ENCODE measurements at regions not wholly inside any gene's neighbourhood (a gene's known extent, or its start where the extent isn't known, plus 50 kb on each side); places are given as distances from the start of the nearest gene placed in this dataset.

GRCh38 chr2:8157621-8158430 is 524.0 kb upstream of the ID2 start:
- Histone ChIP-seq H3K9me3 (ENCODE audit: low read depth, low read length, poor library complexity, severe bottlenecking) (no peaks in the 10 kb centered on the region), H3K27ac (ENCODE audit: low read depth, low read length, poor library complexity, severe bottlenecking) (no peak overlapping the region), H3K4me3 (ENCODE audit: low read depth, low read length, poor library complexity, severe bottlenecking) (no peak overlapping the region), H3K27me3 (replicated peaks; ENCODE audit: insufficient read depth, low read depth, low read length, poor library complexity) (no peaks in the 10 kb centered on the region), H3K4me1 (ENCODE audit: insufficient read depth, low read length, poor library complexity, severe bottlenecking) (peaks cover 7% of the 10 kb centered on the region), H3K36me3 (ENCODE audit: insufficient read depth, low read length, poor library complexity, severe bottlenecking) (no peaks in the 10 kb centered on the region)
- ChIA-PET CTCF (no interaction called here), POLR2A (ENCODE audit: low non-redundant PET) (no interaction called here)
- BruUV-seq (replicated peaks), result no TSS peak
- intact Hi-C loops (cut with micrococcal nuclease; ENCODE audit: unreplicated experiment), result no loop called here
- no peak for TF ChIP-seq EZH2 (IDR thresholded peaks at IDR 0.05; ENCODE audit: borderline replicate concordance, low read depth, low read length, poor library complexity, severe bottlenecking)
- TF ChIP-seq CTCF (conservative IDR thresholded peaks at IDR 0.05; ENCODE audit: low read depth, low read length), result no peak
- DNase-seq (ENCODE audit: low spot score), result no peak

- Histone ChIP-seq H3K9me3 (ENCODE audit: low read depth, low read length, poor library complexity, severe bottlenecking) (no peaks in the 10 kb centered on the region), H3K4me3 (ENCODE audit: low read depth, low read length, poor library complexity, severe bottlenecking) (no peak overlapping the region), H3K27me3 (replicated peaks; ENCODE audit: insufficient read depth, low read depth, low read length, poor library complexity) (no peaks in the 10 kb centered on the region), H3K4me1 (ENCODE audit: insufficient read depth, low read length, poor library complexity, severe bottlenecking) (peaks cover 7% of the 10 kb centered on the region), H3K36me3 (ENCODE audit: insufficient read depth, low read length, poor library complexity, severe bottlenecking) (no peaks in the 10 kb centered on the region), H3K27ac (ENCODE audit: low read depth, low read length, poor library complexity, severe bottlenecking) (no peak overlapping the region)
- POLR2A ChIA-PET (ENCODE audit: low non-redundant PET), result no interaction called here
- BruUV-seq (replicated peaks), result no TSS peak
- TF ChIP-seq CTCF (conservative IDR thresholded peaks at IDR 0.05; ENCODE audit: low read depth, low read length), result no peak
- intact Hi-C loops (cut with micrococcal nuclease; ENCODE audit: unreplicated experiment), result no loop called here
- CTCF ChIA-PET, result no interaction called here
- no peak for DNase-seq (ENCODE audit: low spot score)
Observed at GRCh38 chr2:8158711-8159110, 523.1 kb upstream of the ID2 start.

- no peaks in the 10 kb centered on the region for H3K9me3 ChIP-seq (ENCODE audit: low read depth, low read length, poor library complexity, severe bottlenecking)
- TF ChIP-seq EZH2 (IDR thresholded peaks at IDR 0.05; ENCODE audit: borderline replicate concordance, low read depth, low read length, poor library complexity, severe bottlenecking), result no peak
- TF ChIP-seq CTCF (conservative IDR thresholded peaks at IDR 0.05; ENCODE audit: low read depth, low read length), result no peak
- DNase-seq (ENCODE audit: low spot score), result no peak
- intact Hi-C loops (cut with micrococcal nuclease; ENCODE audit: unreplicated experiment), result no loop called here
- H3K36me3 ChIP-seq (ENCODE audit: insufficient read depth, low read length, poor library complexity, severe bottlenecking), result no peaks in the 10 kb centered on the region
- H3K4me3 ChIP-seq (ENCODE audit: low read depth, low read length, poor library complexity, severe bottlenecking), result no peak overlapping the region
- no TSS peak for BruUV-seq (replicated peaks)
- ChIA-PET POLR2A (ENCODE audit: low non-redundant PET) (no interaction called here), CTCF (no interaction called here)
- no peak overlapping the region for H3K27ac ChIP-seq (ENCODE audit: low read depth, low read length, poor library complexity, severe bottlenecking)
- no peaks in the 10 kb centered on the region for H3K27me3 ChIP-seq (replicated peaks; ENCODE audit: insufficient read depth, low read depth, low read length, poor library complexity)
- peaks cover 7% of the 10 kb centered on the region for H3K4me1 ChIP-seq (ENCODE audit: insufficient read depth, low read length, poor library complexity, severe bottlenecking)
Observed at GRCh38 chr2:8159211-8159965, 522.5 kb upstream of the ID2 start.
